HepG2 (cell line): ENCODE measurements at regions not wholly inside any gene's neighbourhood (a gene's known extent, or its start where the extent isn't known, plus 50 kb on each side); places are given as distances from the start of the nearest gene placed in this dataset.

ENCODE experiments used
- ATAC-seq: fragments of 200-7000 bp; cut with Tn5 transposase; 3 replicates; pipeline ENCODE4 v1.9.1; 2020; ENCODE audit warnings: mild to moderate bottlenecking, moderate library complexity
- BruUV-seq: library from RNA; stranded (reverse); fragments of 400-500 nt; replicated peaks from 2 replicates; lab custom pipeline; 2021; lab: Mats Ljungman, UMichigan
- CTCF ChIA-PET: fragments of 300-600 bp; formaldehyde crosslinking; extraction: SDS; loops from one replicate; lab custom pipeline; 2021; ENCODE audit warnings: low total read pairs, inconsistent platforms, low intra/inter-chr PET ratio; lab: Yijun Ruan, JAX
- POLR2A ChIA-PET: fragments of 350-600 bp; sonication (Branson Sonifier 250); formaldehyde crosslinking; loops from one replicate; lab custom pipeline; 2020; ENCODE audit warnings: antibody characterized with exemption, inconsistent platforms; lab: Yijun Ruan, JAX
- DNase-seq: peaks from one replicate; pipeline ENCODE4 v3.0.0-alpha.2; 2015; ENCODE audit warnings: low spot score
- FAIRE-seq: peaks from 3 replicates; lab custom pipeline; 2011; peaks lifted over from hg19 to GRCh38; lab: Jason Lieb, UNC
- H2AFZ ChIP-seq: one replicate; pipeline ENCODE4 v1.6.1; 2011; ENCODE audit warnings: low read length, inconsistent platforms
- H3K27ac ChIP-seq: fragments of 300-600 bp; 3 replicates; pipeline ENCODE4 v1.8.0; 2011; ENCODE audit warnings: mixed run types, mild to moderate bottlenecking, mixed read lengths, low read length, inconsistent platforms; ENCODE audit not compliant: insufficient read depth; ENCODE audit errors: extremely low read length
- H3K27me3 ChIP-seq, 2 experiments: fragments of 200-600 bp in 1 of 2; 2 replicates in 1 of 2; 3 replicates in 1 of 2; pipeline versions ENCODE4 v1.6.0 to v1.8.0; 2011; ENCODE audit warnings: low read length in 2 of 2, mild to moderate bottlenecking in 2 of 2, moderate library complexity in 2 of 2, inconsistent platforms in 1 of 2; ENCODE audit not compliant: insufficient read depth in 2 of 2, control insufficient read depth in 1 of 2
- H3K36me3 ChIP-seq, 2 experiments: fragments of 200-600 bp in 1 of 2; replicated peaks in 1 of 2; 2 replicates in 1 of 2; 3 replicates in 1 of 2; pipeline versions ENCODE4 v1.5.1 to v1.8.0; 2011; ENCODE audit warnings: low read length in 2 of 2, inconsistent platforms in 1 of 2; ENCODE audit not compliant: insufficient read depth in 2 of 2, control insufficient read depth in 1 of 2
- H3K4me1 ChIP-seq: 2 replicates; pipeline ENCODE4 v1.5.1; 2012; ENCODE audit warnings: low read length, inconsistent platforms; ENCODE audit not compliant: insufficient read depth
- H3K4me2 ChIP-seq: 2 replicates; pipeline ENCODE4 v1.6.0; 2011; ENCODE audit warnings: low read depth, low read length, inconsistent platforms
- H3K4me3 ChIP-seq, 3 experiments: fragments of 200-600 bp in 1 of 3; sonication (generic), shearing (Covaris generic) in 1 of 3; replicated peaks in 1 of 3; 2 replicates each; pipeline ENCODE4 v1.5.1; 2011 to 2016; ENCODE audit warnings: low read length in 3 of 3, inconsistent platforms in 2 of 3, low read depth in 2 of 3, mild to moderate bottlenecking in 2 of 3, control low read depth in 1 of 3, mixed read lengths in 1 of 3; ENCODE audit not compliant: insufficient read depth in 1 of 3
- H3K79me2 ChIP-seq: one replicate; pipeline ENCODE4 v1.6.1; 2011; ENCODE audit warnings: low read length, inconsistent platforms; ENCODE audit not compliant: insufficient read depth
- H3K9ac ChIP-seq: 2 replicates; pipeline ENCODE4 v1.6.0; 2011; ENCODE audit warnings: mild to moderate bottlenecking, low read depth, low read length, inconsistent platforms; ENCODE audit not compliant: insufficient read depth
- H3K9me3 ChIP-seq: 2 replicates; pipeline ENCODE4 v1.5.1; 2012; ENCODE audit warnings: mild to moderate bottlenecking, low read length
- H4K20me1 ChIP-seq: 2 replicates; pipeline ENCODE4 v1.6.0; 2011; ENCODE audit warnings: inconsistent platforms, mild to moderate bottlenecking, low read length, moderate library complexity; ENCODE audit not compliant: insufficient read depth
- BCL6 ChIP-seq: IDR thresholded peaks from 2 replicates; pipeline ENCODE4 v1.6.1; 2016; ENCODE audit warnings: missing genetic modification reagents, missing compliant biosample characterization
- RFXANK ChIP-seq: IDR thresholded peaks from 2 replicates; pipeline ENCODE4 v1.6.1; 2016
- WGBS: methylation state at CpG from one replicate; pipeline ENCODE4 v1.1.6; 2017; ENCODE audit warnings: low lambda C conversion rate; 5-methylcytosine and 5-hydroxymethylcytosine counted together
- in situ Hi-C: cut with HindIII; loops from 2 replicates; pipeline ENCODE4 v1.10.0; 2017; ENCODE audit warnings: low pct_unique_long_range_greater_than_20kb; ENCODE audit not compliant: extremely low pct_ligation_motif_present
- intact Hi-C: fragments of 100-400 bp; cut with micrococcal nuclease; formaldehyde crosslinking; loops from one replicate; pipeline ENCODE4 v1.10.0; 2022; ENCODE audit not compliant: unreplicated experiment
- TF ChIP-seq, protein P1 (sequence below): sonication (generic); formaldehyde crosslinking; IDR thresholded peaks from 2 replicates; pipeline ENCODE4 v1.8.0; 2022; ENCODE audit warnings: mild to moderate bottlenecking, missing genetic modification reagents

DNA sequence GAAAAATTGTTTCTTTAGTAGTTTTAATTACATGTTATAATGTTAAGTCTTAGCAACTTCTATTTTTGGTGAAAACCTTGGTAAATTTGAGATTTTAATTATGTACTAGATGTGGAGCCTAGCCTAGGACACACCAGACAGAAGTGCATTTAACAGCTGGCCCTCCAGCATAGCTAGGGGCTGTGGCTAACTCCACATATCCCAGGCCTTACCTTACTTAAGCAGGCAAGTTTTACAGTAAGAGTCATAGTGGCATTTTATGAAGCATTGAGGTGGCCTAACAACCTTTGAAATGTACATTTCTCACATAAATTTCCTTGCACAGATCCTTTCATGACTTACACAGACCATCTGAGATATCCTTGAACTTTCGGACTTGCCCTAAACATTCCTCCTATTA is 71.6 kb upstream of the C4orf54 start:
- Histone ChIP-seq H2AFZ (no peak overlapping the region), H3K9ac (no peak overlapping the region), H3K9me3 (no peaks in the 10 kb centered on the region), H3K27ac (no peak overlapping the region), H3K36me3 (no peaks in the 10 kb centered on the region), H3K4me1 (no peaks in the 10 kb centered on the region), H3K4me2 (no peak overlapping the region), H3K27me3 (0 out of 5 replicates have a peak, but pooled peaks cover 0 to 6% of the 10 kb centered on the region in 2 experiments), H3K4me3 (no peak overlapping the region; a peak in 1 of 6 replicates), H3K79me2 (no peaks in the 10 kb centered on the region), H4K20me1 (no peaks in the 10 kb centered on the region)
- TF ChIP-seq, protein P1, sequence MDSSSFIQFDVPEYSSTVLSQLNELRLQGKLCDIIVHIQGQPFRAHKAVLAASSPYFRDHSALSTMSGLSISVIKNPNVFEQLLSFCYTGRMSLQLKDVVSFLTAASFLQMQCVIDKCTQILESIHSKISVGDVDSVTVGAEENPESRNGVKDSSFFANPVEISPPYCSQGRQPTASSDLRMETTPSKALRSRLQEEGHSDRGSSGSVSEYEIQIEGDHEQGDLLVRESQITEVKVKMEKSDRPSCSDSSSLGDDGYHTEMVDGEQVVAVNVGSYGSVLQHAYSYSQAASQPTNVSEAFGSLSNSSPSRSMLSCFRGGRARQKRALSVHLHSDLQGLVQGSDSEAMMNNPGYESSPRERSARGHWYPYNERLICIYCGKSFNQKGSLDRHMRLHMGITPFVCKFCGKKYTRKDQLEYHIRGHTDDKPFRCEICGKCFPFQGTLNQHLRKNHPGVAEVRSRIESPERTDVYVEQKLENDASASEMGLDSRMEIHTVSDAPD (CRISPR knock-in tag), result no peak
- 3% methylated on average over 1 of the region's 1 CpG for WGBS
- FAIRE-seq, result no peak
- ATAC-seq, result no peak
- BruUV-seq, result no TSS peak
- ChIA-PET CTCF (no interaction called here), POLR2A (no interaction called here)
- in situ Hi-C loops (no loop called here), intact Hi-C loops (no loop called here)
- DNase-seq, result no peak

DNA sequence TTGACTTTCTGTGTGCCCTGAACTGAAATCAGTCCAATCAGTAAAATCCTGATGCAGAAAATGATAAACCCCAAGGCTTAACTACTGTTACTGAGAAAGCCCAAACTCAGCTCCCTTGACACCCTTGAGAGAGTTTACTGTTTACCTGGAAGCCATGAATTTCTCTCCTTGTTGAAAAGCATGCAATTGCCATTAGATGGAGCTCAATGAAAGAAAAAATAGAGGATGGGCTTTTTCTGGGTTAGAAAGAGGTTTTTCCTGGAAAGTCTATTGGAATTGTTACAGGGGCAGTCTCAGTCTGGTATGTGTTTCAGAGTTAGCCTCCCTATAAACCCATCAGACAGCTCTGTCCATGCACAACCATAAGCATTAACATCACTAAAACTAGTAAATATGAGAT is 66.4 kb upstream of the C4orf54 start:
- no peak for FAIRE-seq
- DNase-seq, result no peak
- H3K27ac ChIP-seq, result no peak overlapping the region
- ATAC-seq, result peak; percentile 28; the same call in 1 of the 3 replicates
- intact Hi-C loops, result loop anchor here (5.0 kb wide), 1 partner anchor 162 kb away; the partner anchor contains the start of gene TRMT10A
- in situ Hi-C loops, result no loop called here
- H3K9me3 ChIP-seq, result no peaks in the 10 kb centered on the region
- no peak overlapping the region for H3K4me2 ChIP-seq
- no peaks in the 10 kb centered on the region for H4K20me1 ChIP-seq
- peaks cover 15% of the 10 kb centered on the region; the same call in 1 of the 2 replicates for H3K4me1 ChIP-seq
- H3K36me3 ChIP-seq, result no peaks in the 10 kb centered on the region
- no TSS peak for BruUV-seq
- H2AFZ ChIP-seq, result no peak overlapping the region
- TF ChIP-seq BCL6 (CRISPR knock-in tag) (0 out of 2 replicates have a peak, but pooled peaks have one; percentile 19), RFXANK (CRISPR knock-in tag) (no peak)
- CTCF ChIA-PET, result no interaction called here
- no peaks in the 10 kb centered on the region for H3K79me2 ChIP-seq
- POLR2A ChIA-PET, result no interaction called here
- H3K27me3 ChIP-seq, result no peaks in the 10 kb centered on the region
- no peak overlapping the region for H3K4me3 ChIP-seq
- no peak overlapping the region for H3K9ac ChIP-seq
